ENCODE measurements at regions not wholly inside any gene's neighbourhood (a gene's known extent, or its start where the extent isn't known, plus 50 kb on each side); places are given as distances from the start of the nearest gene placed in this dataset.

DNA sequence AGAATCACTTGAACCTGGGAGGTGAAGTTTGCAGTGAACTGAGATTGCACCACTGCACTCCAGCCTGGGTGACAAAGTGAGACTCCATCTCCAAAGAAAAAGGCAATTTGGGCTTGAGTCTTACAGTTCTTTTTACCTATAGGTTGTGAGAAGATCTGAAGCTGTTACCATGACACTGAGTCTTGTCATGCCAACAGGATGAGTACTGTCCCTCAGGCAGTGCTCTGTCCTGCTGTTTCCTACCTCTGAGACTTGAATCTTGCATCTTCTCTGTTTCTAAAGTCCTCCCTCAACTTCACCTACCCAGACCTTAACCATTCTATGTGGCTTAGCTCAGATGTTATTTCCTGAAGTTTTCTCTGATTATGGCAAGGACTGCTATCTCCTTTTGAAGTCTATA, 400.8 kb upstream of the PRICKLE1 start:
- H3K27ac ChIP-seq (ENCODE audit: low read length), result no peak overlapping the region
- no peaks in the 10 kb centered on the region for H3K36me3 ChIP-seq (ENCODE audit: control insufficient read depth in 2 of 2, insufficient read depth in 2 of 2, low read length in 2 of 2)
- H3K9ac ChIP-seq (ENCODE audit: low read length in 2 of 2), result no peak overlapping the region
- H3K27me3 ChIP-seq (ENCODE audit: control insufficient read depth in 1 of 2, insufficient read depth in 2 of 2, low read length in 2 of 2), result no peaks in the 10 kb centered on the region
- no peak overlapping the region for H3K4me3 ChIP-seq (ENCODE audit: low read length in 2 of 2)
- no peaks in the 10 kb centered on the region for H3K4me1 ChIP-seq (ENCODE audit: control insufficient read depth, insufficient read depth, low read length)
- H3K9me3 ChIP-seq (ENCODE audit: control insufficient read depth in 2 of 2, low read length in 2 of 2), result no peaks in the 10 kb centered on the region

DNA sequence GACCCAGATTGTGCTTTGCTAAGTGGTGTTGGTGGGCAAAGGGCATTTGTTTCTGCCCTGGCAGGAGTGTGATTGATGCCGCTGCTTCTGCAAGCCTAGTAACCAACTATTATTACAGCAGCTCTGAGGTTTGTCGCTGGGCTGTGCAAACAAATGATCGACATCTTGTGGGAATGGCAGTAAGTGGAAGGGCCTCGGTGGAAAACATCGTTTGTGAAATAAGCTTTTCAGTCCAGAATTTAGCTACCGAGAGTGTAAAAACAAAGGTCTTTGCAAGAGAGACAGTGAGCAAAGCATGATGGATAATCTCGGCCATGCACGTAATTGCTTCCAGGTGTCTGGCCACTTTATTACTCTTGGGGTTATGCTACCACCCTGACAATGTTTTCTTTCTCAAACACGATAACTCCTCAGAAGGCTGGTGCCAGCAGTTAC, 397.7 kb upstream of the PRICKLE1 start:
- Histone ChIP-seq H3K27ac (ENCODE audit: low read length) (no peak overlapping the region), H3K4me1 (ENCODE audit: control insufficient read depth, insufficient read depth, low read length) (no peaks in the 10 kb centered on the region), H3K27me3 (ENCODE audit: control insufficient read depth in 1 of 2, insufficient read depth in 2 of 2, low read length in 2 of 2) (no peaks in the 10 kb centered on the region), H3K9me3 (ENCODE audit: control insufficient read depth in 2 of 2, low read length in 2 of 2) (no peaks in the 10 kb centered on the region), H3K9ac (ENCODE audit: low read length in 2 of 2) (no peak overlapping the region), H3K4me3 (ENCODE audit: low read length in 2 of 2) (no peak overlapping the region), H3K36me3 (ENCODE audit: control insufficient read depth in 2 of 2, insufficient read depth in 2 of 2, low read length in 2 of 2) (no peaks in the 10 kb centered on the region)

- Histone ChIP-seq H3K36me3 (ENCODE audit: control insufficient read depth in 2 of 2, insufficient read depth in 2 of 2, low read length in 2 of 2) (no peaks in the 10 kb centered on the region), H3K9ac (ENCODE audit: low read length in 2 of 2) (no peak overlapping the region), H3K9me3 (ENCODE audit: control insufficient read depth in 2 of 2, low read length in 2 of 2) (no peaks in the 10 kb centered on the region), H3K4me3 (ENCODE audit: low read length in 2 of 2) (no peak overlapping the region), H3K27me3 (ENCODE audit: control insufficient read depth in 1 of 2, insufficient read depth in 2 of 2, low read length in 2 of 2) (no peaks in the 10 kb centered on the region), H3K4me1 (ENCODE audit: control insufficient read depth, insufficient read depth, low read length) (no peaks in the 10 kb centered on the region), H3K27ac (ENCODE audit: low read length) (no peak overlapping the region)
These were observed 396.0 kb upstream of the PRICKLE1 start for GRCh38 chr12:42985506-42985905.

GRCh38 chr12:42982828-42983227, 393.3 kb upstream of the PRICKLE1 start:
- H3K36me3 ChIP-seq (ENCODE audit: control insufficient read depth in 2 of 2, insufficient read depth in 2 of 2, low read length in 2 of 2), result no peaks in the 10 kb centered on the region
- H3K4me1 ChIP-seq (ENCODE audit: control insufficient read depth, insufficient read depth, low read length), result no peaks in the 10 kb centered on the region
- no peaks in the 10 kb centered on the region for H3K9me3 ChIP-seq (ENCODE audit: control insufficient read depth in 2 of 2, low read length in 2 of 2)
- H3K9ac ChIP-seq (ENCODE audit: low read length in 2 of 2), result no peak overlapping the region
- no peak overlapping the region for H3K27ac ChIP-seq (ENCODE audit: low read length)
- H3K27me3 ChIP-seq (ENCODE audit: control insufficient read depth in 1 of 2, insufficient read depth in 2 of 2, low read length in 2 of 2), result no peaks in the 10 kb centered on the region
- no peak overlapping the region for H3K4me3 ChIP-seq (ENCODE audit: low read length in 2 of 2)

DNA sequence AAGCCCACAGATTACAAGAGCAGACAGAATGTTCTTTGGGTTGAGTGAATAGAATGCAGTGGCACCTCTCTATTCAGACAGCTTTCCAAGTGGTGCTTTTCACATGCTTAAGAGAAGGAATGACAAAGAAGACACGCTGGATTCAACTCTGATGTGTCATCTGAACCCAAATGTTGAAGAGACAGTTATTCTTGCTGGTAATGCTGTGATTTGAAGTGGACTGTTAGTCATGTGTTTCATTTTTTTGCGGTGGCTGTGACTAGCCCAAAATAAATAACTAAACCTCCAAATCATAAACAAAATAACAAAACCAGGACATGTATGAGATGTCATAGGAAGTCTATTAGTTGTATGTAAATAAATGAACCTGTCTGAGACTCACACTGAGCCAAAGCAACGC, 391.8 kb upstream of the PRICKLE1 start:
- no peak overlapping the region for H3K4me3 ChIP-seq (ENCODE audit: low read length in 2 of 2)
- H3K27ac ChIP-seq (ENCODE audit: low read length), result no peak overlapping the region
- H3K9ac ChIP-seq (ENCODE audit: low read length in 2 of 2), result no peak overlapping the region

GRCh38 chr12:42980441-42980840, 390.9 kb upstream of the PRICKLE1 start:
- Histone ChIP-seq H3K9ac (ENCODE audit: low read length in 2 of 2) (no peak overlapping the region), H3K9me3 (ENCODE audit: control insufficient read depth in 2 of 2, low read length in 2 of 2) (no peaks in the 10 kb centered on the region), H3K4me1 (ENCODE audit: control insufficient read depth, insufficient read depth, low read length) (no peaks in the 10 kb centered on the region), H3K27me3 (ENCODE audit: control insufficient read depth in 1 of 2, insufficient read depth in 2 of 2, low read length in 2 of 2) (no peaks in the 10 kb centered on the region), H3K36me3 (ENCODE audit: control insufficient read depth in 2 of 2, insufficient read depth in 2 of 2, low read length in 2 of 2) (no peaks in the 10 kb centered on the region), H3K4me3 (ENCODE audit: low read length in 2 of 2) (no peak overlapping the region), H3K27ac (ENCODE audit: low read length) (no peak overlapping the region)

More for the DNA sequence above, 391.8 kb upstream of the PRICKLE1 start:
- Histone ChIP-seq H3K9me3 (ENCODE audit: control insufficient read depth in 2 of 2, low read length in 2 of 2) (no peaks in the 10 kb centered on the region), H3K4me1 (ENCODE audit: control insufficient read depth, insufficient read depth, low read length) (no peaks in the 10 kb centered on the region), H3K27me3 (ENCODE audit: control insufficient read depth in 1 of 2, insufficient read depth in 2 of 2, low read length in 2 of 2) (no peaks in the 10 kb centered on the region), H3K36me3 (ENCODE audit: control insufficient read depth in 2 of 2, insufficient read depth in 2 of 2, low read length in 2 of 2) (no peaks in the 10 kb centered on the region)

GRCh38 chr12:42979746-42980145, 390.2 kb upstream of the PRICKLE1 start:
- Histone ChIP-seq H3K4me1 (ENCODE audit: control insufficient read depth, insufficient read depth, low read length) (no peaks in the 10 kb centered on the region), H3K9me3 (ENCODE audit: control insufficient read depth in 2 of 2, low read length in 2 of 2) (no peaks in the 10 kb centered on the region), H3K27me3 (ENCODE audit: control insufficient read depth in 1 of 2, insufficient read depth in 2 of 2, low read length in 2 of 2) (no peaks in the 10 kb centered on the region), H3K36me3 (ENCODE audit: control insufficient read depth in 2 of 2, insufficient read depth in 2 of 2, low read length in 2 of 2) (no peaks in the 10 kb centered on the region), H3K27ac (ENCODE audit: low read length) (no peak overlapping the region), H3K4me3 (ENCODE audit: low read length in 2 of 2) (no peak overlapping the region), H3K9ac (ENCODE audit: low read length in 2 of 2) (no peak overlapping the region)

GRCh38 chr12:42978708-42979107, 389.2 kb upstream of the PRICKLE1 start:
- Histone ChIP-seq H3K9me3 (ENCODE audit: control insufficient read depth in 2 of 2, low read length in 2 of 2) (no peaks in the 10 kb centered on the region), H3K4me1 (ENCODE audit: control insufficient read depth, insufficient read depth, low read length) (no peaks in the 10 kb centered on the region), H3K9ac (ENCODE audit: low read length in 2 of 2) (no peak overlapping the region), H3K27me3 (ENCODE audit: control insufficient read depth in 1 of 2, insufficient read depth in 2 of 2, low read length in 2 of 2) (no peaks in the 10 kb centered on the region), H3K27ac (ENCODE audit: low read length) (no peak overlapping the region), H3K36me3 (ENCODE audit: control insufficient read depth in 2 of 2, insufficient read depth in 2 of 2, low read length in 2 of 2) (no peaks in the 10 kb centered on the region), H3K4me3 (ENCODE audit: low read length in 2 of 2) (no peak overlapping the region)

- no peaks in the 10 kb centered on the region for H3K36me3 ChIP-seq (ENCODE audit: control insufficient read depth in 2 of 2, insufficient read depth in 2 of 2, low read length in 2 of 2)
- H3K9ac ChIP-seq (ENCODE audit: low read length in 2 of 2), result no peak overlapping the region
- no peak overlapping the region for H3K4me3 ChIP-seq (ENCODE audit: low read length in 2 of 2)
- H3K27ac ChIP-seq (ENCODE audit: low read length), result no peak overlapping the region
- no peaks in the 10 kb centered on the region for H3K27me3 ChIP-seq (ENCODE audit: control insufficient read depth in 1 of 2, insufficient read depth in 2 of 2, low read length in 2 of 2)
- no peaks in the 10 kb centered on the region for H3K4me1 ChIP-seq (ENCODE audit: control insufficient read depth, insufficient read depth, low read length)
- no peaks in the 10 kb centered on the region for H3K9me3 ChIP-seq (ENCODE audit: control insufficient read depth in 2 of 2, low read length in 2 of 2)
These were observed 388.1 kb upstream of the PRICKLE1 start for GRCh38 chr12:42977451-42978230.

DNA sequence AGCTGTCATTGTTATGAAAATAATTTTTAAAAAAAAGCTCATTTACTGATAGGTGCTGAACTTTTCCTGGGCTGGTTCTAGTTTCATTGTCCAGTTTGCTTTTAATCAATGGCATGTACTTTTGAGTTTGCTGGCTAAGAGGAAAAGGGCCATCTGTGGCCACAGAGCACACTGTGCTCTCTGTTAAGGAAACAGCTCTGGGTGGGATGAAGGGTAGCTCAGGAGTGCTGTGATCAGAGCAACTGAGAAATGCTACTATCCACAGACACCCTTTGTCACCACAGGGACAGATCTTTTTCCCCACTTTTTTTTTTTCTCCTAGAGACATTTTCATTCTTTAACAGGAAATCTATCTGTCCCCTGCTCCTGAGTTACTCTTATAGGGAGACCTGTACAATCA, 387.1 kb upstream of the PRICKLE1 start:
- Histone ChIP-seq H3K9me3 (ENCODE audit: control insufficient read depth in 2 of 2, low read length in 2 of 2) (peaks cover 0 to 2% of the 10 kb centered on the region in 2 donors), H3K27ac (ENCODE audit: low read length) (no peak overlapping the region), H3K9ac (ENCODE audit: low read length in 2 of 2) (no peak overlapping the region), H3K36me3 (ENCODE audit: control insufficient read depth in 2 of 2, insufficient read depth in 2 of 2, low read length in 2 of 2) (no peaks in the 10 kb centered on the region), H3K4me1 (ENCODE audit: control insufficient read depth, insufficient read depth, low read length) (no peaks in the 10 kb centered on the region), H3K27me3 (ENCODE audit: control insufficient read depth in 1 of 2, insufficient read depth in 2 of 2, low read length in 2 of 2) (no peaks in the 10 kb centered on the region), H3K4me3 (ENCODE audit: low read length in 2 of 2) (no peak overlapping the region)

DNA sequence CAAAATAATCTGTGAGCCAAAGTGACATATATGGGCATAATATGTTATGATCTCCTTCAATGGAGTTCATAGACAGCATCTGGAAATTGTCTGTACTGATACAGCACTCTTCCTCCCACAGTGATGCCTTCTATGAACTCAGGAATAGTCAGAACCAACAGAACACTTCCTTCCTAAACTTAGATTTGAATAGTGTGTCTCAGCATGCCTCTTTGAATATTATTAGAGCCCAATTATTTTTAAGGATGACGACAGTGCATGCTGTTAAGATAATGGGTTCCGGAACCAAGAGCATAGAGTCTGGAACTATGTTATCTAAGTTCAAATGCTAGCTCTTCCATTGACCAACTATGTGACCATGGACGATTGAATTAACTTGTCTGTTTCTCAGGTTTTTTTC, 386.6 kb upstream of the PRICKLE1 start:
- no peak overlapping the region for H3K27ac ChIP-seq (ENCODE audit: low read length)
- H3K4me1 ChIP-seq (ENCODE audit: control insufficient read depth, insufficient read depth, low read length), result no peaks in the 10 kb centered on the region
- no peaks in the 10 kb centered on the region for H3K27me3 ChIP-seq (ENCODE audit: control insufficient read depth in 1 of 2, insufficient read depth in 2 of 2, low read length in 2 of 2)
- H3K9me3 ChIP-seq (ENCODE audit: control insufficient read depth in 2 of 2, low read length in 2 of 2), result peaks cover 0 to 2% of the 10 kb centered on the region in 2 donors
- no peak overlapping the region for H3K4me3 ChIP-seq (ENCODE audit: low read length in 2 of 2)
- no peak overlapping the region for H3K9ac ChIP-seq (ENCODE audit: low read length in 2 of 2)
- H3K36me3 ChIP-seq (ENCODE audit: control insufficient read depth in 2 of 2, insufficient read depth in 2 of 2, low read length in 2 of 2), result no peaks in the 10 kb centered on the region
